Osteoblast (primary cell): ENCODE measurements at regions not wholly inside any gene's neighbourhood (a gene's known extent, or its start where the extent isn't known, plus 50 kb on each side); places are given as distances from the start of the nearest gene placed in this dataset.

Experiments used
- DNase-seq: peaks from one replicate; pipeline ENCODE4 v3.0.0; 2011; ENCODE audit warnings: low spot score, mixed read lengths; ENCODE audit not compliant: insufficient read length; ENCODE audit errors: missing footprints
- H2AFZ ChIP-seq: 2 replicates; pipeline ENCODE4 v1.6.0; 2011; ENCODE audit warnings: mild to moderate bottlenecking, low read length
- H3K27ac ChIP-seq: 2 replicates; pipeline ENCODE4 v1.5.1; 2011; ENCODE audit warnings: mild to moderate bottlenecking, low read depth, low read length, moderate library complexity
- H3K27me3 ChIP-seq: 2 replicates; pipeline ENCODE4 v1.6.0; 2012; ENCODE audit warnings: mild to moderate bottlenecking, control low read depth, inconsistent platforms, low read length, moderate library complexity; ENCODE audit not compliant: insufficient read depth
- H3K36me3 ChIP-seq: 2 replicates; pipeline ENCODE4 v1.5.1; 2011; ENCODE audit warnings: mild to moderate bottlenecking, low read length, control low read depth, moderate library complexity; ENCODE audit not compliant: insufficient read depth
- H3K4me1 ChIP-seq: 2 replicates; pipeline ENCODE4 v1.5.1; 2011; ENCODE audit warnings: mild to moderate bottlenecking, low read length, control low read depth, moderate library complexity; ENCODE audit not compliant: insufficient read depth
- H3K4me2 ChIP-seq: 2 replicates; pipeline ENCODE4 v1.6.0; 2011; ENCODE audit warnings: mild to moderate bottlenecking, low read length; ENCODE audit not compliant: insufficient read depth
- H3K4me3 ChIP-seq: fragments of 200-600 bp; sonication (generic); 3 replicates; pipeline ENCODE4 v1.5.1; 2012; ENCODE audit warnings: mild to moderate bottlenecking, low read length, inconsistent platforms; ENCODE audit not compliant: insufficient read depth
- H3K79me2 ChIP-seq: 2 replicates; pipeline ENCODE4 v1.6.0; 2012; ENCODE audit warnings: mild to moderate bottlenecking, low read length, control low read depth, inconsistent platforms; ENCODE audit not compliant: insufficient read depth
- H3K9me3 ChIP-seq: 2 replicates; pipeline ENCODE4 v1.5.1; 2011; ENCODE audit warnings: low read depth, low read length, control low read depth
- H4K20me1 ChIP-seq: 2 replicates; pipeline ENCODE4 v1.6.0; 2012; ENCODE audit warnings: mild to moderate bottlenecking, low read length, control low read depth; ENCODE audit not compliant: insufficient read depth
- TF ChIP-seq, protein P1 (sequence below): IDR thresholded peaks from 2 replicates; pipeline ENCODE4 v1.5.1; 2011; ENCODE audit warnings: mild to moderate bottlenecking, low read depth, low read length, moderate library complexity; ENCODE audit errors: extremely low read depth

DNA sequence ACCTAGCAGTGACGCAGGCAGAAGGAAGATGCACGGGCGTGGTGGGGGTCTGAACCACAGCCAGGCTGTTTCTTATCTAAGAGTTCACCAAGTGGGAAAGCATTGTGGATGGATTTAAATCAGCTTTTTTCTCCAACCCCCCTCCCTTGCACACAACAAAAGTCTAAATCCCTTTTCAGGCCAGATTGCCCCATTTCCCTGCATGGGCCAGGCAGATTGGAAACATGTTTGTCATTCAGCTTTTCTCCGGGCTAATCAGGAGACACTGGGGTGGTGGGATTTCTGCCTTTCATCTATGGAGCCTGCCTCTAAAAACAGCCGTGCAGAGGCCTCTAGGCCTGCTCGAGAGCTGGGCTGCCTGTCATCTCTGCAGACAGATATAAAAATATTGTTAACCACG, 166.3 kb upstream of the LEF1 start:
- no peak overlapping the region for H3K4me3 ChIP-seq
- H3K27me3 ChIP-seq: no peaks in the 10 kb centered on the region

DNA sequence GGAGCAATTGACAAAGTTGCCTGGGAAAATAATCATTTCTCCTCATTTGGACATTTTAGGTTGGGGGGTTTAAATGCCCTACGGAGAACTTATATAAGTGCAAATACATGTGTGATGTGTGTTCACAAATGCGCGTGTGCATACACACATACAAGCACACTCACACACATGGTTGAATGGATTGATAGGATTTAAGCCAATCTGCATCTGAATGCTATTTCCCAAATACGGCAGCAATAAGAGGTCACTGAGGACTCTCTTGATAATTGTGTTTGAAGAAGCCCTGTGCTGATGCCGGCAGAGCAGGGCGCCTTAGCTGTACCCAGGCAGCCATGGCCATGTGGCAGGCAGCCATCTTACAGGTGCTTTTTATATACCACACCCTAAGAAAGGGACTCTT, 165.3 kb upstream of the LEF1 start:
- H3K4me1 ChIP-seq: peaks cover 6% of the 10 kb centered on the region
- DNase-seq: no peak
- no peaks in the 10 kb centered on the region for H3K36me3 ChIP-seq

More for the DNA sequence above, 166.3 kb upstream of the LEF1 start:
- H3K79me2 ChIP-seq: no peaks in the 10 kb centered on the region
- no peaks in the 10 kb centered on the region for H4K20me1 ChIP-seq
- DNase-seq: no peak
- no peak overlapping the region for H3K27ac ChIP-seq
- peaks cover 6% of the 10 kb centered on the region for H3K4me1 ChIP-seq
- no peaks in the 10 kb centered on the region for H3K9me3 ChIP-seq
- H3K4me2 ChIP-seq: no peak overlapping the region
- H2AFZ ChIP-seq: no peak overlapping the region
- TF ChIP-seq, protein P1, sequence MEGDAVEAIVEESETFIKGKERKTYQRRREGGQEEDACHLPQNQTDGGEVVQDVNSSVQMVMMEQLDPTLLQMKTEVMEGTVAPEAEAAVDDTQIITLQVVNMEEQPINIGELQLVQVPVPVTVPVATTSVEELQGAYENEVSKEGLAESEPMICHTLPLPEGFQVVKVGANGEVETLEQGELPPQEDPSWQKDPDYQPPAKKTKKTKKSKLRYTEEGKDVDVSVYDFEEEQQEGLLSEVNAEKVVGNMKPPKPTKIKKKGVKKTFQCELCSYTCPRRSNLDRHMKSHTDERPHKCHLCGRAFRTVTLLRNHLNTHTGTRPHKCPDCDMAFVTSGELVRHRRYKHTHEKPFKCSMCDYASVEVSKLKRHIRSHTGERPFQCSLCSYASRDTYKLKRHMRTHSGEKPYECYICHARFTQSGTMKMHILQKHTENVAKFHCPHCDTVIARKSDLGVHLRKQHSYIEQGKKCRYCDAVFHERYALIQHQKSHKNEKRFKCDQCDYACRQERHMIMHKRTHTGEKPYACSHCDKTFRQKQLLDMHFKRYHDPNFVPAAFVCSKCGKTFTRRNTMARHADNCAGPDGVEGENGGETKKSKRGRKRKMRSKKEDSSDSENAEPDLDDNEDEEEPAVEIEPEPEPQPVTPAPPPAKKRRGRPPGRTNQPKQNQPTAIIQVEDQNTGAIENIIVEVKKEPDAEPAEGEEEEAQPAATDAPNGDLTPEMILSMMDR: no peak
- H3K36me3 ChIP-seq: no peaks in the 10 kb centered on the region

DNA sequence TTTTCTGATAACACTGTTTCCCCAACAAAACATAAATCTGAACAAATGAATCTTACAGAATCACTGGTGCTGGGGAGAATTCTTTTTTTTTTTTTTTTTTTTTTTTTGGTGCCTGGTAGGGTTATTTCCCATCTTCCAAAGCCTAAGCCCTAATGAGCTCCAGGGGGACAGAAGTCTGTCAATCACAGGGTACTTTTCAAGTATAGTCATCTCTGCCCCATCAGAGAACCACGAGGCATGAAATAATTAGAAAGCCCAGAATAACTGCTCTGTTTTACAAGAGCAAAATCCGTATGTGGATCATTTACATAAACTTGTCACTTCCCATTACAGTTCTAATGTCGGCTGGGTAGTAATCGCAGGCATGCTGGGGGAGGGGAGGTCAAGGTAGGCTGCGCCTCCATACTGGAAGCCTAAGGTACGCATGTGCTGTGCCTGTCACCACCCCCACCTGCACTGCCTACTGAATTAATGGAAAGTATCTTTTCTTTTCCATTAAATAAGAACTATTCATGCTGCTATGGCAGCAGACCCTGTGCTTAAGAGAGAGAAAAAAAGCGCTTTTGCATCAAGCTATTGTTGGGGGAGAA, 164.7 kb upstream of the LEF1 start:
- no peaks in the 10 kb centered on the region for H3K27me3 ChIP-seq

More for the DNA sequence above, 165.3 kb upstream of the LEF1 start:
- Histone ChIP-seq H3K4me2 (no peak overlapping the region), H3K27me3 (no peaks in the 10 kb centered on the region), H3K9me3 (no peaks in the 10 kb centered on the region), H4K20me1 (no peaks in the 10 kb centered on the region), H3K79me2 (no peaks in the 10 kb centered on the region), H2AFZ (no peak overlapping the region), H3K4me3 (no peak overlapping the region), H3K27ac (no peak overlapping the region)
- TF ChIP-seq, protein P1: no peak

DNA sequence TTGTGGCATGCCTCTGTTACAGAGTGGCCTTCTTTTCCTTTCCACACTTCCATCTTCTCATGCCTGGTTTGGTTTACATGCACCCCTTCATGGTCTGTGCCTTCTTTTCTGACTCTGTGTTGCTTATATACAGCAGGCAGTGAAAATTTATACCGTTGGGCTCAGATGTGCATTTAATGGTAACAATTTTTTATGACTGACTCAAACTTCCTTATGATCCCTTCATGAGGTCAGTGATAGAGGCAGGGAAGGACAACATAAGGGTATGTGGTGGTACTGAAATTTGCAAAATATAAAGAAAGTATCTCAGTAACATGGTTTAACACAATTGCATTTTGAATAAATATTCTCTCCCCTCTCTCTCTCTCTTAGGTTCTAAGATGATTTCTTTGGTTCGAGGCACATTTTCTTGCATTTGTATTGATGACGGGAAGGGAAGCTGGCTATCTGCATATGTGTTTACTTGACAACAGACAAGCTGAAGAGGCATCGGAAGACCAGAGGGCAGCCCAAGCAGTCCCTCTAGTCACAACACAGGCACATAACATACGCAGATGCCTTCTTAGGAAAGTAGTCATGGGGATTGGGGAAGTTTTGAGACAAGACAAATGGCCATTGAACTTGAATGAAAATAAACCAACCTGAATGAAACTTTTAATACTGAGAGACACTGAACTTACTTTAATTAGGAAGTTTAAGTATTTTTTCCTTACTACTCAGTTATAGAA, 163.3 kb upstream of the LEF1 start:
- Histone ChIP-seq H3K4me2 (no peak overlapping the region), H3K27ac (no peak overlapping the region), H3K9me3 (no peaks in the 10 kb centered on the region), H4K20me1 (no peaks in the 10 kb centered on the region), H3K27me3 (no peaks in the 10 kb centered on the region), H3K4me1 (no peaks in the 10 kb centered on the region), H3K79me2 (no peaks in the 10 kb centered on the region), H2AFZ (no peak overlapping the region), H3K36me3 (no peaks in the 10 kb centered on the region), H3K4me3 (no peak overlapping the region)
- DNase-seq: no peak
- TF ChIP-seq, protein P1: no peak

More for the DNA sequence above, 164.7 kb upstream of the LEF1 start:
- no peak overlapping the region for H3K27ac ChIP-seq
- no peak overlapping the region for H2AFZ ChIP-seq
- no peaks in the 10 kb centered on the region for H4K20me1 ChIP-seq
- peaks cover 6% of the 10 kb centered on the region for H3K4me1 ChIP-seq
- H3K4me2 ChIP-seq: no peak overlapping the region
- H3K9me3 ChIP-seq: no peaks in the 10 kb centered on the region
- DNase-seq: no peak
- H3K4me3 ChIP-seq: no peak overlapping the region
- no peaks in the 10 kb centered on the region for H3K79me2 ChIP-seq
- H3K36me3 ChIP-seq: no peaks in the 10 kb centered on the region
- TF ChIP-seq, protein P1: no peak
